ENCODE measurements at regions not wholly inside any gene's neighbourhood (a gene's known extent, or its start where the extent isn't known, plus 50 kb on each side); places are given as distances from the start of the nearest gene placed in this dataset.

DNA sequence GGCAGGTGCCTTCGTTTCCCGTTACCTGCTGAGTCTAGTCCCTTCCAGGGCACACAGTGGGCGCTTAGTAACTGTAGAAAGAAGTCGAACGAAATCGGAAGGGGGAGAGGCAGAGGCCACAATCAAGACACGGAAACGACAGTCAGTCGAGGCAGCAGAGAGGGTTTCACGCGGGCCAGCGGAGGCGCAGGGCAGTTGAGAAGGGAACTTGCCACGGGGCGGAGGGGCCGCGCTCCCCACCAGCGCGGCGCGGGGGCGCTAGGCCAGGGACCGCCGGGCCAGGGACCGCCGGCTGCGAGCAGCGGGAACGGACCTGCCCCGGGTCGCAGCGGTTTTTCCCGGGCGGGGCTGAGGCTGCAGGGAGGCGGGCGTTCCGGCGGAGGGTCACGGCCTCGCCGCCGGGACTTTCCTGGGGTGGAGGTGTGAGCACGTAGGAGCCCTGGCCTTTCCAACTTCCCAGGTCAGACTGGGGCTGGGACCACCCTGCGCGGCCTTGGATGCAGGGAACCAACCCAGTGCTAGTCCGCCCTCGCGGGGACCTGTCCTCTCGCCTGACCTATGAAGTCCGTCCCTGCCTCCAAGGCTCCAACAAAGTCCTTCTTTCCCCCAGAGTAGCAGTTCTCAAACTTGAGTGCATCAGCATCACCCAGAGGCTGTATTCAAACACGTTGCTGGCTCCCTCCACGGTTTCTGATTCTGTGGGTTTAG is 150.1 kb upstream of the FGGY start:
- peaks cover 17% of the 10 kb centered on the region for H3K27me3 Mint-ChIP-seq
- peak overlapping the region; percentile 72 for H3K27ac Mint-ChIP-seq
- no peaks in the 10 kb centered on the region for H3K9me3 Mint-ChIP-seq
- no peaks in the 10 kb centered on the region for H3K36me3 Mint-ChIP-seq (ENCODE audit: low read depth)
- H3K4me1 Mint-ChIP-seq (ENCODE audit: low read depth): peaks cover 39% of the 10 kb centered on the region
- intact Hi-C loops (cut with micrococcal nuclease): loop anchor here (10.0 kb wide), 2 partner anchors 148 to 558 kb away; partner anchors contain the start of gene FGGY
- peak overlapping the region; percentile 87 for H3K4me3 Mint-ChIP-seq

DNA sequence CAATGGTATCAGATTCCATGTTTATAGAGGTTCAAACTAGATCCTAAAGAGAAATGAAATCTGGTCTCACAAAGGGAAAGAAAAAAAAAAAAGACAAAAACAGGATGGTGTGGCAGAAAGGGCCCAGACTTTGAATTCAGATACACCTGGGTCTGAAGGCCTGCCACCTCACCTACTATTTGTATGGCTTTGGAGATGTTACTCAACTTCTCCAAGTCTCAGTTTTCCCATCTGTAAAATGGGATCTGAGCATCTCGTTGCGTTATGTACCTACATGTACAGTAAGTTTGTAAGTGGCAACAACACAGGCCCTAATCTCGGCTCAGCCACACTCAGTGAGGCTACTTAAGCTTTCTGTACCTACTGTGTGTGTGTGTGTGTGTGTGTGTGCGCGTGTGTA is 147.5 kb upstream of the FGGY start:
- Mint-ChIP-seq H3K4me1 (ENCODE audit: low read depth) (peaks cover 20% of the 10 kb centered on the region), H3K27ac (no peak overlapping the region), H3K4me3 (no peak overlapping the region), H3K27me3 (peaks cover 17% of the 10 kb centered on the region), H3K9me3 (no peaks in the 10 kb centered on the region), H3K36me3 (ENCODE audit: low read depth) (no peaks in the 10 kb centered on the region)
- intact Hi-C loops (cut with micrococcal nuclease): loop anchor here (10.0 kb wide), 2 partner anchors 145 to 555 kb away; partner anchors contain the start of gene FGGY

DNA sequence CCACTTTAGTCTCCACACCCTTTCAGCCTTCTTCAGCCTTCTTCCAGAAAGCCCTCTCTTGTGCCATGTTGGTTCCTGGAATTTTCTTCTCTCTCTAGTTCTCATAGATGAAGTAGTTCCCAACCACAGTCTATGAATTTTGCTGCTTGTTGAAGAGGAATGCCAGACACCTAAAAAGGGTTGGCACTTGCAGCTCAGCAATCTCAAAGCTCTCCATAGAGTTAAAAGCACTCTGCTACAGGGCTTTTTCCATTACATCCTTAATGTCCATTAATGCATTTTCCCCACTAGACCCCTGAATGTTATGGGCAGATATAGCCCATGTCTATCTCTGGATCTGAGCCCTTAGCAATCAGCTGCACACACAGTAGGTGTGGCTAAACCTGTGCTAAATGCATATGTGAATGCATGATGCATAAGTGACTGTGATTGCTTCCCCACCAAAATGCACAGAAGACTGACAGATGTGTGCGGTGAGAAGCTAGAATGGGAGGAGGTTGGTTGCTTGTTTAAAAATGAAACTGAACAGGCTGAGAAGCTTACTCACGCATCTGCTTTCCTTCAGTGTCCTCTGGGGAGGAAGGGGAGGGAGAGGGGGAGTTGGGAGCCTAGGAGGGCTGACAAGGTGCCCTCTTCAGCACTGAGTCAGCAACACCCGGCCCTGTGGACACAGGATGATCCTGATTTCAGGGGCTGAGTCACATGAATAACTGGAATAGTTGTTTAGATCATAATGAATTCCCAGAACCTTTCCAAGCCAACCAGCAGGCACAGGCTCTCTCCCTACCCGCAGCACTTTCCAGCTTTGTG is 146.1 kb upstream of the FGGY start:
- Mint-ChIP-seq H3K4me3 (no peak overlapping the region), H3K36me3 (ENCODE audit: low read depth) (no peaks in the 10 kb centered on the region), H3K9me3 (no peaks in the 10 kb centered on the region), H3K27ac (peak overlapping the region; percentile 41), H3K4me1 (ENCODE audit: low read depth) (peaks cover 20% of the 10 kb centered on the region), H3K27me3 (peaks cover 17% of the 10 kb centered on the region)
- intact Hi-C loops (cut with micrococcal nuclease): no loop called here

DNA sequence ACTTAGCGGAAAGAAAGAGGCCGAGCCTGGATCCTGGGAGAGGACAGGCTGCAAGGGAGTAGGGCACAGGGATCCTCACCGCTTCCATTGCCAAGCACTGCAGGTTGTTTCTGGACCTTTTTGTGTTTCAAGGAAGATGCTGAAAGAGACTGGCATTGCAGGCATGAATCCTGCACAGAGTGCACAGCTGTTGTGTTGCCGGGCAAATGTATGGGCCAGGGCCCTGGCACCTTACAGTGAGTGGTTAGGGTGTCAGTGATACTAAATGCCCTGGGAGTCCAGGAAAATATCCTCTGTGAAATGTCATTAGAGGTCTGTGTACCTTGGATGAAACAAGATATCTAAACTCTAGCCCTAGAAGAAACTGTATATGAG is 145.5 kb upstream of the FGGY start:
- H3K27me3 Mint-ChIP-seq: peaks cover 15% of the 10 kb centered on the region
- no peak overlapping the region for H3K4me3 Mint-ChIP-seq

DNA sequence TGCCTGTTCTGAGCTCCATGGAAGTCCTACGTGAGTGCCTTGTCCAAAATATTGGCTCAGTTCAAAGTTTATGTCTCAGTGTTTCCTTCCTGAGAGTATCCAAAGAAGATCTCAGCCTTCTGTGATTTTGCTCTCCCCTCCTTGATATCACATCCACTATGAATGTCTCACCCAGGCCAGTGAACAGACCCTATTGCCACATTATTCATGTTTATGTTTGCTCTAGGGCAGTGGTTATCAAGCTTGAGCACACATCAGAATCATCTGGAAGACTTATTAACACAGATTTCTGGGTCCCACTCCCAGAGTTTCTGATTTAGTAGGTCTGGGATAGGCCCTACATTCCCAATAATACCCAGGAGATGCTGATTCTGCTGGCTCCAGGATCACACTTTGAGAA is 145.0 kb upstream of the FGGY start:
- no peaks in the 10 kb centered on the region for H3K36me3 Mint-ChIP-seq (ENCODE audit: low read depth)
- intact Hi-C loops (cut with micrococcal nuclease): no loop called here
- peaks cover 13% of the 10 kb centered on the region for H3K4me1 Mint-ChIP-seq (ENCODE audit: low read depth)
- no peaks in the 10 kb centered on the region for H3K9me3 Mint-ChIP-seq
- H3K27ac Mint-ChIP-seq: no peak overlapping the region
- H3K27me3 Mint-ChIP-seq: peaks cover 12% of the 10 kb centered on the region
- H3K4me3 Mint-ChIP-seq: no peak overlapping the region

More for the DNA sequence above, 145.5 kb upstream of the FGGY start:
- peaks cover 17% of the 10 kb centered on the region for H3K4me1 Mint-ChIP-seq (ENCODE audit: low read depth)
- H3K36me3 Mint-ChIP-seq (ENCODE audit: low read depth): no peaks in the 10 kb centered on the region
- intact Hi-C loops (cut with micrococcal nuclease): no loop called here
- H3K9me3 Mint-ChIP-seq: no peaks in the 10 kb centered on the region
- peak overlapping the region; percentile 41 for H3K27ac Mint-ChIP-seq

DNA sequence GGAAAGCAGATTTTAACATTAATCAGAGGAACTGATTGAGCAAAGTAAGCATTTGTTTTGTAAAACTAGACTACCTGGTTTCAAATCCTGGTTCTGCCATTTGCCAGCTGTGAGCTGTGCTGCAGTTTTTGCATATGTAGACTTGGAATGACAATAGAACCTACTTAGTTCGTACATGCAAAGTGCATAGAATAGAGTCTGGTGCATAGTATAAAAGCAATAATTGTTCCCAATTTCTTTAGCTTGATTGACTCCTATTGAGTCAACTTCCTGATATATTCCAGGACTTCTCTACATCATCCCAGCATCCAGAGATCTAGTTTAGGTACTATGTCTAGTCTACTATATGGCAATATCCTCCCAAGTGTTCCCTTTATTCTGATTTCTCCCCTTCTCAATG is 144.4 kb upstream of the FGGY start:
- Mint-ChIP-seq H3K27ac (no peak overlapping the region), H3K9me3 (no peaks in the 10 kb centered on the region), H3K27me3 (peaks cover 5% of the 10 kb centered on the region), H3K4me1 (ENCODE audit: low read depth) (peaks cover 13% of the 10 kb centered on the region), H3K4me3 (no peak overlapping the region), H3K36me3 (ENCODE audit: low read depth) (no peaks in the 10 kb centered on the region)
- intact Hi-C loops (cut with micrococcal nuclease): no loop called here

DNA sequence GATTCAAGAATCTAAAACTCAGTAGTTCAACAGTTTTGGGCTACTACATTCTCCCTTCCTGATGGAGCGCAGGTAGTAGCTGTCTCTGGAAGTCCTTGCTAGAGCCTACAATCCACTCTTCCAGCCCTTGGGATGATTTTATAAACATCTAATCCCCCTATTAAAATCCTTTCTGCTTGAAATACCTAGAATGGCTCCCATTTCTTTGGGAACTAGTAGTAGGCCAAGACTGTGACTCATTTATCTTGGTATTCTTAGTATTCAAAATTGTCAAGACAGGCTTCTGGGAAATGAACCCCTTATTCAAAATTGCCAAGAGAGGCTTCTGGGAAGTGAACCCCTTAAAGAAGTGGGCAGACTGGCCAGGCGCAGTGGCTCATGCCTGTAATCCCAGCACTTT is 142.5 kb upstream of the FGGY start:
- Mint-ChIP-seq H3K4me1 (ENCODE audit: low read depth) (peaks cover 13% of the 10 kb centered on the region), H3K27me3 (no peaks in the 10 kb centered on the region), H3K4me3 (no peak overlapping the region), H3K27ac (no peak overlapping the region), H3K9me3 (peaks cover 10% of the 10 kb centered on the region), H3K36me3 (ENCODE audit: low read depth) (no peaks in the 10 kb centered on the region)
- intact Hi-C loops (cut with micrococcal nuclease): no loop called here

DNA sequence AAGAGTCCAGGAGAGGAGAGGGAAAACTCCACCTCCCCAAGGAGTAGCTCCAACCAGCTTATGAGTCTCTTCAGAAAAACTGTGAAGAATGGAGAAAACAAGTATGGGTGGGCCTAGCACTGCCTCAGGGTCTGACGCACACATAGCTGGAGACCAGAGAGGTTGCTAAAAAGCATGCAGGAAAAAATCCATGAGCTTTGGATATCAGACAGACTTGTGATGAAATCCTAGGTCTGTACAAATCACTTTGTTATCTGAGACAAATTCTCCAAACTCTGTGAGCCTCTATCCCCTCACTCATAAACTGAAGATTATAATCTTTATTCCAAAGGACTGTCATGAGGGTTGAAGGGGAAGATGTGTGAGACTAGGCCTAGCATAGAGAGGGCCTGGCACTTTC is 141.5 kb upstream of the FGGY start:
- H3K27ac Mint-ChIP-seq: no peak overlapping the region
- H3K4me1 Mint-ChIP-seq (ENCODE audit: low read depth): peaks cover 8% of the 10 kb centered on the region
- no peaks in the 10 kb centered on the region for H3K36me3 Mint-ChIP-seq (ENCODE audit: low read depth)
- peaks cover 10% of the 10 kb centered on the region for H3K9me3 Mint-ChIP-seq
- intact Hi-C loops (cut with micrococcal nuclease): no loop called here
- no peaks in the 10 kb centered on the region for H3K27me3 Mint-ChIP-seq
- no peak overlapping the region for H3K4me3 Mint-ChIP-seq

DNA sequence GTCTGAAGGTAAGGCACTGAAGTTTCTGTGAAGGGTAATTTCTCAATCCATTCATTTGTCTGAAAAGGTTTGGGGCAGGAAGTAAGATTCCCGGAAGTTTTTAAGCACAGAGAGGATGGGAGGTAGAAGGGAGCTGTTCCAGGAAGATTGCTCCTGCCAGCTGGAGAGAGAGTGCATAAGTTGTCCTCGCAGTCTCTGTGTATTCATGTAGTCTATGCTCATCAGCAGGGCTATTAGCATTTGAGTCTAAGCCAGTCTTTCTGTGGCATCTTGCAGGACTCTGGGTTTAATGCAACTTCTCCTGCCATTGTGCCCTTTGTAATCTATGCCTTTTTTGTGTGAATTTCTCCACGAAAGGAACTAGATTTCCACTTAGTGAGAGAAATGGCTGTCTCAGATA is 140.8 kb upstream of the FGGY start:
- Mint-ChIP-seq H3K4me3 (no peak overlapping the region), H3K36me3 (ENCODE audit: low read depth) (no peaks in the 10 kb centered on the region), H3K27ac (no peak overlapping the region), H3K4me1 (ENCODE audit: low read depth) (peaks cover 1% of the 10 kb centered on the region), H3K9me3 (peaks cover 10% of the 10 kb centered on the region), H3K27me3 (no peaks in the 10 kb centered on the region)
- intact Hi-C loops (cut with micrococcal nuclease): no loop called here

DNA sequence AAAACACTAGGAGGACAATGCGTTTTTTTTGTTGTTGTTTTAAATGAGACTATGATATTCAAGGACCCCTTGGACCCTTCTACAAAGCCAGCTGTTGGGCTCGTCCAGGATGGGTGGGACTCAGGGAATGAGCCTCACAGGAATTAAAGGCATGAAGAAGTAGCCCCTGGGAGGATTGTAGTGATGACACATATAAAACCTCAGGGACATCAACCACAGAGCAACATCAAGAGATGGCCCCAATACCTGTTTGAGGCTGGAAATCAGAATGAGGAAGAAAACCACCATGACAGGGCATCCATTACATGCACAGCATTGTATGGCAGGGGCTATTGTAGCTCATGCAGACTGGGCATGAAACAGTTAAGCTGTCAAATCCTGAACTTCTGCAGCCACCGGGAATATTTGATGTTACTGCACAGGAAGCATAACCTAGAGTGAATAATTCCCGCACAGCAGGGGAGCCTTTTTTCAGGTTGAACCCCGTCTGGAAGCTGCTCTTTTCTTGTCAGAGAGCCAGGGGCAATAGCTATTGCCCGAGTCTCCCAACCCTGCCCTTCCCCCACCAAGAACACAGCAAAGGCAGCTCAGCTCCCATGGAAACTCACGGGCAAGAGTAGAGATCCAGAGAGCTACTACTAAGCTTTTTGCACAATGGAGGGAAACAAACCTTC is 140.2 kb upstream of the FGGY start:
- Mint-ChIP-seq H3K36me3 (ENCODE audit: low read depth) (no peaks in the 10 kb centered on the region), H3K9me3 (peaks cover 10% of the 10 kb centered on the region), H3K4me3 (no peak overlapping the region), H3K27ac (no peak overlapping the region), H3K27me3 (no peaks in the 10 kb centered on the region), H3K4me1 (ENCODE audit: low read depth) (no peaks in the 10 kb centered on the region)
- intact Hi-C loops (cut with micrococcal nuclease): no loop called here

DNA sequence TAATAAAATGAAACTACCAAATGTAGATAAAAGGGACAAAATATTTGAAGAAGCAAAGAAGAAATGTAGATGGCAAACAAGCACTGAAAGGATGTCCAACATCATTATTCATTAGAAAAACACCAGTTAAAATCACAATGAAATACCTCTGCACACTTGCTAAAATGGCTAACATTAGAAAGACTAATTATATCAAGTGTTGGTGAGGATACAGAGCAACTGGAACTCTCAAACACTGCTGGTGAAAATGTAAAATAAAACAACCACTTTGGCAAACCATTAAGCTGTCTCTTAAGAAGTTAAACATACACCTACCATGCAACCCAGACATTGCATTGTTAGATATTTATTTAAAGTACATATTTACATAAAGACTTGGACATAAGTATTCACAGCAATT is 138.6 kb upstream of the FGGY start:
- Mint-ChIP-seq H3K9me3 (peaks cover 10% of the 10 kb centered on the region), H3K27ac (no peak overlapping the region), H3K4me3 (no peak overlapping the region), H3K27me3 (no peaks in the 10 kb centered on the region), H3K4me1 (ENCODE audit: low read depth) (no peaks in the 10 kb centered on the region), H3K36me3 (ENCODE audit: low read depth) (no peaks in the 10 kb centered on the region)
- intact Hi-C loops (cut with micrococcal nuclease): no loop called here

DNA sequence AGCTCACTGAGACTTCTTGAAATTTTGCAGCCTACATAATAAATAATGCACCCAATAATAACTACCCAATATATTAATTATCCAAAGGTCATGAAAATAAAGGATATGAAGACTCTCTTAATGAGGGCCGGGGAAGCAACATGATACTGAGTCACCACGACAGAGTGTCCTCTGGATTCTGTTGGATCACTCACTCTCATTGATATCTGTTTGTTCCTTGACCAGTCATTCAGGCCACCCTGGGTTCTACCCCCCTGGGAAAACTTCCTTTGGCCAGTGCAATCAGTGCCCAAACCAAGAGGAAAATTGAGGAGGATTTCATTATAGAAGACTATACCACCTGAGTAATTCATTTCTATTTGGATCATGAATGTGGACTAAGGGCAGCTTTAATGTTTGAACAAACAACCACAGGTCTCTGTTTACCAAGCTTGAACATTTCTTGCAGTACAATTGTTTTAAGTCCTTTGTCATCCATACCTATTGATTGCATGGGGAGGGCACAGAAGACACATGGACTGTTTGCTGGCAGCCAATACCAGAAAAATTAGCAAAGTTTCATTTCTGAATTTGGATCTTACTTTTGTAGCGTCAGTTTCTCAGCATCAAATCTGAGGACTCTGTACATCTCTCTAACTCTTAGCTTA is 137.2 kb upstream of the FGGY start:
- intact Hi-C loops (cut with micrococcal nuclease): no loop called here

DNA sequence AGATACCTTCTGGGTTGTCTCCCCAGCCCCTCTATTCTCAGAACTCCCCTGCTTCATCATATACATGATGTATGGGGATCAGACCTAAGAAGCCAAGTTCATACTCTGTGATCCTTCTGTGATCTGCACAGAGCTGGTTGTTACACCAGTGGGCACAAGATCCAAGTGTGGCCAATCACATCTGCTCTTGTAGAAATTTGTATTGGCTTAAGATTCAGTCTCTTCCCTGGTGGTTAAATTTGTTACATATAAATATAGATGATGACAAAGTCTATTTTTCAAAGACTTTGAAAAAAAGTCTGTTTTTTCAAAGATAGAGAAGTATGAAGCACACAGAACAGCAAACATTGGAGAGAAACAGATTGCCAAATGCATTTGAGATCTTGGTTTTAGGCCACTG is 135.8 kb upstream of the FGGY start:
- no peak overlapping the region for H3K27ac Mint-ChIP-seq
- intact Hi-C loops (cut with micrococcal nuclease): no loop called here
- H3K36me3 Mint-ChIP-seq (ENCODE audit: low read depth): no peaks in the 10 kb centered on the region
- H3K9me3 Mint-ChIP-seq: peaks cover 10% of the 10 kb centered on the region
- peaks cover 4% of the 10 kb centered on the region for H3K4me1 Mint-ChIP-seq (ENCODE audit: low read depth)
- H3K27me3 Mint-ChIP-seq: peaks cover 8% of the 10 kb centered on the region
- no peak overlapping the region for H3K4me3 Mint-ChIP-seq

More for the DNA sequence above, 137.2 kb upstream of the FGGY start:
- peaks cover 6% of the 10 kb centered on the region for H3K27me3 Mint-ChIP-seq
- peaks cover 10% of the 10 kb centered on the region for H3K9me3 Mint-ChIP-seq
- no peak overlapping the region for H3K4me3 Mint-ChIP-seq
- H3K4me1 Mint-ChIP-seq (ENCODE audit: low read depth): peaks cover 4% of the 10 kb centered on the region
- no peak overlapping the region for H3K27ac Mint-ChIP-seq
- no peaks in the 10 kb centered on the region for H3K36me3 Mint-ChIP-seq (ENCODE audit: low read depth)

DNA sequence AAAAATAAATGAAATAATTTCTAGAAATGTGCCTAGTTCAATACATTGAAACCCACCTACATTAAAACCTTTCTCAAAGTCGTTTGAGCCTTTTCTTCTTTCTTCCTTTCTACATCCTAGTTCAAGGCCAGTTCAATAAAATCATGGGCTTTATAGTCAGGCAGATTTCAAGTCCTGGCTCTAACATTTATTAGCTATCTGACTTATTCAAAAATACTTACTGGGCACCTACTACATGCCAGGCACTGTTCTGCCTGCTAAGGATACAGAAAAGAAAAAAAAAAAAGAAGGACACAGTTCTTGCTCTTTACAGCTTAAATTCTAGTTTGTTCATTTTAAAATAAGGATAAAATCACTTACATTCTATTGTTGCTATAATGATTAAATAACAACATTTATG is 134.2 kb upstream of the FGGY start:
- peaks cover 8% of the 10 kb centered on the region for H3K27me3 Mint-ChIP-seq
- peaks cover 4% of the 10 kb centered on the region for H3K4me1 Mint-ChIP-seq (ENCODE audit: low read depth)
- peaks cover 10% of the 10 kb centered on the region for H3K9me3 Mint-ChIP-seq
- intact Hi-C loops (cut with micrococcal nuclease): no loop called here
- H3K4me3 Mint-ChIP-seq: no peak overlapping the region
- no peaks in the 10 kb centered on the region for H3K36me3 Mint-ChIP-seq (ENCODE audit: low read depth)
- no peak overlapping the region for H3K27ac Mint-ChIP-seq

All from dendritic cell treated with granulocyte-macrophage colony-stimulating factor and Interleukin-4, amounts not matched to agents 40 ng/mL and 50 ng/mL, for 4 days (primary cell).